GM21529 (cell line): ENCODE measurements at regions not wholly inside any gene's neighbourhood (a gene's known extent, or its start where the extent isn't known, plus 50 kb on each side); places are given as distances from the start of the nearest gene placed in this dataset.
A peak's percentile ranks its signal among the peaks of the same experiment; 100 is the strongest.

ENCODE experiments used
- ATAC-seq: cut with Tn5 transposase; IDR thresholded peaks from one replicate; pipeline ENCODE4 v1.9.1; 2021; ENCODE audit not compliant: unreplicated experiment

DNA sequence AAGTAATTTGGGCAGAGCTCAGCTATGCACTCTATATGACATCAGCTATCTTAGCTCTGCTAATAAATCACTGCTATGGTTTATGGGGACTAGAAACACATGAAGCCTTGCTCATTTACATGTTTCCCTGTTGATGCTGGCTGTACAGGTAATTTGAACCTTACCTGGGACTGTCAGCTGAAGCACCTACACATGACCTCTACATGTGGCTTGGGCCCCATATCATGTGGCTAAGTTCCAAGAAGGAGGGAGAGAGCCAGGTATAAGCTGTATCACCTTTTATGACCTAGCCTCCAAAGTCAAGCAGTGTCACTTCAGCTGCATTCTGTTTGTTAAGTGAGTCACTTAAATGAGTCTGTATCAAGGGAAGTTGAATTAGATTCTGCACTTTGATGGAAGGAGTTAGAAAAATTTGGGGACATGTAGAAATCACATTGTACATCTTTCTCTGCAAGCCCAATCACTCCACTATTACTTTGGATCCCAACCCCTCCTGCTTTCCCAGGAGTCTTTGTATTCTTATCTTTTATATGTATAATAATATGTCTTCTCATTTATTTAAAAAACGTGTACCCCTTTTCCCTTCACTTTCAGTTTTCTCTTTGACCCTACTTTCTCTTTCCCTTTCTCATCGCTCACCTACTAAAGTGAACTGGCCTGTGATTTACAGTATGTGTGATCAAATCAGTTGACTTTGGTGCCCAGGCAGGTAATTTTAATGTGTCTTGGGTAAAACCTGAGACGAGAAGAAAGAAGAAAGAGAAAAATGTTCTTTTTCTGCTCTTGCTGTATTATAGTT lies 53.4 kb upstream of the PRKACB start:
- peak; percentile 69 for ATAC-seq

- ATAC-seq, result no peak
Measured at GRCh38 chr1:84089867-84090266, 54.2 kb upstream of the PRKACB start.

DNA sequence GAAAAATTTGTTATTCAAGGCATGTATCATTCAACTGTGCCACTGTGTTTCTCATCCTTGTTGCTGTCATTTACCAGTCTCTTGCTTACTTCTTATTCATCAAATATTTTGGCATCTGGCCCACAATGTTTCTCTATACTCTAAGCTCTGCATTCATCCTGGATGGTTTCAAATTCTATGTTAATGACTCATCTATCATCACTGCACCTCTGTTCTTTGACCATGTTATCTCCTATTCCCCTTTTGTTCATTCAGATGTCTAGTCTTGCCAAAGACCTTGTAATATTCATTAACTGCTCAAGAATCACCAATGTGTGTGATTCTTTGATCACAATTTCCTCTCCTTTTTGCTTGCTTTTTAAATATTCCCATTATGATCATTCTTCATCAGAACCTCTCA lies 54.6 kb upstream of the PRKACB start:
- no peak for ATAC-seq

GRCh38 chr1:84086616-84087015 lies 57.5 kb upstream of the PRKACB start:
- no peak for ATAC-seq

DNA sequence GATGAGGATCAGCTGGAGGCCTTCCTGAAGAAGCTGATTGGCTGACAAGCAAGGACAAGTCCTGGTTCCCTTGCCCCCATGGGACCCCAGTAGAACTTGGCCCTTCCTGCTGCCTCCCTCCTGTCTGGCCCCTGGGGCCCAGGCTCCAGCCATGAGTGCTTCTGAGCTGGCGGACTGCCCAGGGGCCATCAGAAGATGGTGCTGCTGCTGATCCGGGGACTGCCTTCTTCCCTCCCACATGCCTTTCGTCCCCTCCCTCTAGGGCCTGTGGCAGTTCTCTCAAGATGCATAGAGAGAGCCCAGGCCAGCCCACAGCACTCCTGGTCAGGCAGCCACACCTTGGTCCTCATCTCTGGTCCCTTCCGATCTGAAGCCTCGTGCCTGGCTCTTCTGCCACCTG lies 57.9 kb upstream of the PRKACB start:
- ATAC-seq, result no peak

DNA sequence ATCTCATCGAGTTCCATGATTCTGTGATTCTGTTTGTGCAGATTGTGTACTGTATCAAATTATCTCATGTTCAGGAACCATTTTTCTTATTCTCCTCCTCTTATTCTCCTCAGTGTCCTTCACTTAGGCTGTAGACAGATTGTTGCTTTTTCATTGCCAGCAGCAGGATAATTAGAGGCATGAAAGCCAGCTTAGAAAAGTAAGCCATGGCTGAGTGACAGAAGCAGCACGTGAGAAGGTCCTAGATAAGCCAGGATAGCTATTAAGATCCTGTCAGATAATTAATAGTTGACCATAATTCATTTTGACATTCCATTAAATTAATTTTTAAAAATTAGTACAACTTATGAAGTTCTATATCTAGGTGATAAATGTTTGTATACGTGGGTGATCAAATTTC lies 60.8 kb upstream of the PRKACB start:
- ATAC-seq, result no peak

DNA sequence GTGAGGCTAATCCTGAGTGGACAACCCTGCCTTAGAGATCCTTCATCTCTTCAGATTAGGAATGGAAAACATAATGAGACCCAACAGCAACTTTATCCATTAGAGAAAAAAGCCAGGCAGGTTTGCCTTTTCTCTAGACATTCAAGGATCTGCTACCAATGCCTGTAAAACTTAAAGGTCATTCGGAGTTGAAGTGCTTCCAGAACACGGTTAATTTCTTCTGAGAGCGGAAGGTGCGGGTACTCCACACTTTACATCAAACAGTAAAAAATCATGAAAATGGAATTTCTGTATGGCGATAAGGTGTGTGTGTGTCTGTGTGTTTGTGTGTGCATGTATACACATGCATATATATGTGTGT lies 65.2 kb upstream of the PRKACB start:
- no peak for ATAC-seq

DNA sequence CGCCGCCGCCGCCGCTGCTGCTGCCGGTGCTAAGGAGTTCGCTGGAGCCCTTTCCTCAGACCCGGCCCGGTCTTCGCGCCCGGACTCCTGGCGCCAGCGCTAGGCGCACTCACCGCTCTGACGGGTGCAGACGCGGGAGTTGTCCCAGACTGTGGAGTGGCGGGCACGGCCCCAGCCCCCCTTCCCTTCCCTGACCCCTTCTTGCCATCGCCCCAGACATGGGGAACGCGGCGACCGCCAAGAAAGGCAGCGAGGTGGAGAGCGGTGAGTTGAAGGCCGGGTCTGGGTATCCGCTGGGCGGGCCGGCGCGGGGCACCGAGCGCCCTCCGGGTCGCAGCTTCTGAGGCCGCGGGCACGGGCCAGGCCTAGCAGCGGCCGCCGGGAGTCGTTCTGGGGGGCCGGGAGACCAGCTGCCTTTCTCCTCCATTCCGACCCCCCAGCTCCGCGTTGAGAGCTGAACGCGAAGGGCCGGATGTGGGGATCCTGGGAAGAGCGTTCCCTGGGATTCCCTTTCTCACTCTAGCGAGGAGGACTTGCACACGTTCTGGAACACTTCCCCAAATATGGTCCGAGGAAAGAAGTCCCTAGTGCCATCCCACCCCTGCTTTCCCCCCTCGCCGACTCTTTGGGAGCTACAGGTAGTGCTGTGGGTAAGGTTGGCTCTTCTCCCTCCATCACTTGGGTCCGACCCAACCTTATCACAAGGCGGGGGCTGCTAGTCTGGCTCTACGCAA lies 65.8 kb upstream of the PRKACB start:
- ATAC-seq, result peak; percentile 44

- peak; percentile 94 for ATAC-seq
Measured at GRCh38 chr1:84077476-84078107, 66.5 kb upstream of the PRKACB start.

DNA sequence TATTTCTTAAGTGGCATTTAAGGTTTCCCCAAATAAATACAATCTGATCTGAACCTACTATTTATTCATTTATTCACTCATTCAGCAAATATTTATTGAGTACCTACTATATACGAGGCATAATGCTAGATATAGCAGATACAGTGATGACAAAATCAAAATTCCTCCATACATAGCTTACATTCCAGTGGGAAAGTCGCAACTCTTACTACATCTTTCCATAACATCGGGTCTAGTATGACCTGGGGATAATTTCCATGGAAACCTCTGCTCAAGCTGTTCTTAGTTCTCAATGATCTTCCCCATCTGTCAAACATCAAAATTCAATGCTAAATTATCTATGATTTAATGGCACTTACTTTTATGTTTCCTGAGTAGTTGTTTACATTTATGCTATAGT lies 70.8 kb upstream of the PRKACB start:
- ATAC-seq, result no peak

DNA sequence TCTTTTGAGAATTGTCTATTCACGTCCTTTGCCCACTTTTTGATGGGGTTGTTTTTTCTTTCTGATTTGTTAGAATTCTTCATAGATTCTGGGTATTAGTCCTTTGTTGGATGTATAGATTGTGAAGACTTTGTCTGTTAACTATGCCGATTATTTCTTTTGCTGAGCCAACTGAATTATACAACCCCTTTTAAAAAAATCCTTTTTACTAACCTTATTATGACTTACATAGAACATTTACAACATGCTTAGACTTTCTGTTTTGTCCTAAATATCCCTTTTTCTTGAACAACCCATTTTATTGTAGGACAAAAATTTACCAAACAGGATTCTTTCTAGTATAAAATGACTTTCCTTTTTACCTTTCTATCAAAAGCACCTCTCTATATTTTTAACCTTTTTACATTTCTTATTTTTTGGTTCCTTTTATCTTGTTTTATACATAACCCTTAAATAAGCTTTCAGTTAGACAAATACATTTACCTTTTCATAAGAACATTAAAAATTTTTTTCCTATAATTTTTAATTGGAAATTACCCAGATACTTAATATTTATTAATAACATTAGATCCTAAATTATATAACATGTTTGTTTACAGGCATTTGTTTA lies 70.4 kb upstream of the TTLL7 start:
- ATAC-seq, result no peak

GRCh38 chr1:84062496-84062895 lies 63.6 kb upstream of the TTLL7 start:
- ATAC-seq, result no peak

DNA sequence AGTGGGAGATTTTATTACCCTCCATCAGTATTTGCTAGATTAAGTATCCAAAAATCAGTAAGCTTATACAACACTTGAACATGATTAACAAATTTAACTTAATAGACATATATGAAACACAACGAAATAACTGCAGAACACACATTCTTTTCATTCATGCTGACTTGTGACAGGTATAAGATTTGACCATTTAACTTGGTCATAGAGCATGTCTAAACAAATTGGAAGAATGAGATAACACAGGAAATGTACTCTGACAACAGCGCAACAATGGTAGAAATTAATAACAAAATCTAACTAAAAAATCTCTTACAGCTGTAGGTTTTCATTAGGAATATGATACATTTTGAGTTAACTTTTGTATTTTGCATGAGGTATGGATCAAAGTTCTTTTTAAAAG lies 62.4 kb upstream of the TTLL7 start:
- ATAC-seq, result no peak

GRCh38 chr1:84060781-84061180 lies 61.8 kb upstream of the TTLL7 start:
- ATAC-seq, result no peak

DNA sequence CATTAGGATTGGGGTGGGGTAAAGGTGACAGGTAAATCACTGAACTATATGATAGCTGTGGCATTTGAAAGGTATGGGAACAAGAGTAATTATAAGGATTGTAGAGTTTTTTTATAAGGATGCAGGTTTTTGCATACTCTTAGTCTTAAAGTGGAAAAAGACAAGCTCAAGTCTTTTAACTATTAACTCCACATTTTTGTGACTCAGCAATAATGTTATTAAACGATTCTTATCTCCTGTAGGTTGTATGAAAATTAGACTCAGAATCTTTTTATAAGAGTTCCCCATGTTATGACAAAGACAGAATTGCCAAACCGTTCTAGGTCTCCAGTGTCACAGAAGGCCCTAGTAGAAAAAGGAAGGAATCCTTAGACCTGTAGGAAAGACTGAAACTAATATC lies 49.9 kb upstream of the TTLL7 start:
- ATAC-seq, result no peak
